H1 (cell line): ENCODE measurements at regions not wholly inside any gene's neighbourhood (a gene's known extent, or its start where the extent isn't known, plus 50 kb on each side); places are given as distances from the start of the nearest gene placed in this dataset.

Experiments
- CTCF ChIA-PET: fragments of 300-600 bp; sonication (Branson Sonifier 250); formaldehyde crosslinking; loops from one replicate; lab custom pipeline; 2021; ENCODE audit not compliant: partially characterized antibody; lab: Charles Lee
- POLR2A ChIA-PET: fragments of 300-600 bp; sonication (Branson Sonifier 250); formaldehyde crosslinking; loops from one replicate; lab custom pipeline; 2021; ENCODE audit warnings: inconsistent platforms; ENCODE audit not compliant: partially characterized antibody; lab: Charles Lee
- DNase-seq, 2 experiments: peaks; one replicate each; pipeline versions ENCODE4 v3.0.0 to v3.0.0-alpha.2; 2010 to 2022; ENCODE audit warnings: low spot score in 2 of 2, low read depth in 1 of 2, mixed read lengths in 1 of 2
- FAIRE-seq: peaks from 2 replicates; lab custom pipeline; 2011; peaks lifted over from hg19 to GRCh38; lab: Jason Lieb, UNC
- H2AFZ ChIP-seq: 2 replicates; pipeline ENCODE4 v1.8.1; 2012; ENCODE audit warnings: low read length, inconsistent platforms
- H2AK5ac ChIP-seq: 2 replicates; pipeline ENCODE4 v1.6.1; 2013; ENCODE audit warnings: low read depth, low read length
- H2BK120ac ChIP-seq: replicated peaks from 2 replicates; pipeline ENCODE3; 2013; ENCODE audit warnings: low read depth, low read length, inconsistent platforms
- H2BK12ac ChIP-seq: 2 replicates; pipeline ENCODE4 v1.6.1; 2013; ENCODE audit warnings: low read depth, low read length
- H2BK15ac ChIP-seq: 2 replicates; pipeline ENCODE4 v1.6.1; 2013; ENCODE audit warnings: low read length
- H2BK20ac ChIP-seq: 2 replicates; pipeline ENCODE4 v1.6.1; 2013; ENCODE audit warnings: low read length
- H2BK5ac ChIP-seq: 2 replicates; pipeline ENCODE4 v1.6.1; 2013; ENCODE audit warnings: low read depth, low read length
- H3K14ac ChIP-seq: 2 replicates; pipeline ENCODE4 v1.6.1; 2013; ENCODE audit warnings: inconsistent platforms; ENCODE audit not compliant: insufficient read length
- H3K18ac ChIP-seq: 2 replicates; pipeline ENCODE4 v1.6.1; 2013; ENCODE audit warnings: low read length; ENCODE audit errors: extremely low read depth
- H3K23ac ChIP-seq: 2 replicates; pipeline ENCODE4 v1.6.1; 2013; ENCODE audit warnings: inconsistent platforms; ENCODE audit not compliant: insufficient read length
- H3K23me2 ChIP-seq: 2 replicates; pipeline ENCODE4 v1.6.1; 2013; ENCODE audit warnings: low read depth, low read length
- H3K27ac ChIP-seq: 2 replicates; pipeline ENCODE4 v1.6.1; 2011; ENCODE audit warnings: low read depth, low read length, inconsistent platforms
- H3K27me3 ChIP-seq, 4 experiments: replicated peaks in 1 of 4; 1 replicate in 1 of 4; 2 replicates in 3 of 4; pipeline versions ENCODE4 v1.6.1 to v1.8.1; 2011 to 2013; ENCODE audit warnings: low read length in 3 of 4, mild to moderate bottlenecking in 3 of 4, inconsistent platforms in 2 of 4, mixed read lengths in 2 of 4, moderate library complexity in 1 of 4; ENCODE audit not compliant: control insufficient read depth in 3 of 4, insufficient read depth in 3 of 4; ENCODE audit errors: extremely low read depth in 1 of 4
- H3K36me3 ChIP-seq, 4 experiments: 2 replicates each; pipeline versions ENCODE4 v1.6.1 to v1.8.1; 2011 to 2013; ENCODE audit warnings: mild to moderate bottlenecking in 4 of 4, low read length in 3 of 4, moderate library complexity in 2 of 4, control low read depth in 1 of 4, inconsistent platforms in 1 of 4; ENCODE audit not compliant: insufficient read depth in 4 of 4, control insufficient read depth in 2 of 4
- H3K4ac ChIP-seq: replicated peaks from 2 replicates; pipeline ENCODE3; 2013; ENCODE audit warnings: low read length, low read depth, mixed read lengths, inconsistent platforms; ENCODE audit not compliant: insufficient read length
- H3K4me1 ChIP-seq, 4 experiments: replicated peaks in 1 of 4; 1 replicate in 1 of 4; 2 replicates in 3 of 4; pipeline versions ENCODE4 v1.6.1 to v1.8.1; 2011 to 2013; ENCODE audit warnings: low read length in 3 of 4, inconsistent platforms in 2 of 4, mixed read lengths in 1 of 4; ENCODE audit not compliant: insufficient read depth in 4 of 4, control insufficient read depth in 3 of 4
- H3K4me2 ChIP-seq, 2 experiments: 2 replicates each; pipeline versions ENCODE4 v1.6.1 to v1.8.1; 2011 to 2013; ENCODE audit warnings: low read depth in 2 of 2, low read length in 2 of 2, control low read depth in 1 of 2, inconsistent platforms in 1 of 2, mild to moderate bottlenecking in 1 of 2; ENCODE audit not compliant: insufficient read depth in 1 of 2
- H3K4me3 ChIP-seq, 4 experiments: fragments of 200-600, 300-600 bp in 1 of 4; sonication (generic), shearing (Covaris generic), sonication (Bioruptor Twin) in 1 of 4; 2 replicates each; pipeline versions ENCODE4 v1.5.1 to v1.8.1; 2011 to 2016; ENCODE audit warnings: low read length in 4 of 4, low read depth in 3 of 4, control low read depth in 2 of 4, inconsistent platforms in 2 of 4, mild to moderate bottlenecking in 2 of 4, mixed read lengths in 1 of 4, moderate library complexity in 1 of 4; ENCODE audit not compliant: insufficient read depth in 2 of 4; ENCODE audit errors: extremely low read depth in 1 of 4
- H3K56ac ChIP-seq: replicated peaks from 2 replicates; pipeline ENCODE3; 2013; ENCODE audit warnings: low read depth, mild to moderate bottlenecking, mixed read lengths, low read length, inconsistent platforms; ENCODE audit not compliant: insufficient read length
- H3K79me1 ChIP-seq: 2 replicates; pipeline ENCODE4 v1.6.1; 2013; ENCODE audit warnings: low read depth, low read length, control low read depth
- H3K79me2 ChIP-seq, 2 experiments: 2 replicates each; pipeline versions ENCODE4 v1.6.1 to v1.8.1; 2012 to 2013; ENCODE audit warnings: low read length in 2 of 2, mild to moderate bottlenecking in 2 of 2, inconsistent platforms in 1 of 2; ENCODE audit not compliant: insufficient read depth in 2 of 2, control insufficient read depth in 1 of 2
- H3K9ac ChIP-seq, 4 experiments: replicated peaks in 1 of 4; 1 replicate in 1 of 4; 2 replicates in 3 of 4; pipeline versions ENCODE4 v1.6.1 to v1.8.1; 2011 to 2013; ENCODE audit warnings: low read depth in 3 of 4, low read length in 3 of 4, control low read depth in 2 of 4, mild to moderate bottlenecking in 2 of 4, moderate library complexity in 2 of 4, inconsistent platforms in 1 of 4; ENCODE audit errors: extremely low read depth in 1 of 4
- H3K9me3 ChIP-seq, 2 experiments: 2 replicates each; pipeline versions ENCODE4 v1.6.1 to v1.8.1; 2012 to 2013; ENCODE audit warnings: mild to moderate bottlenecking in 2 of 2, moderate library complexity in 2 of 2, control low read depth in 1 of 2, inconsistent platforms in 1 of 2, low read depth in 1 of 2, low read length in 1 of 2, mixed read lengths in 1 of 2; ENCODE audit not compliant: insufficient read depth in 2 of 2
- H4K20me1 ChIP-seq, 2 experiments: replicated peaks in 1 of 2; 2 replicates each; pipeline versions ENCODE3 to v1.8.1; 2011 to 2013; ENCODE audit warnings: inconsistent platforms in 2 of 2, low read length in 2 of 2, mild to moderate bottlenecking in 1 of 2; ENCODE audit not compliant: insufficient read depth in 2 of 2, control insufficient read depth in 1 of 2
- H4K5ac ChIP-seq: 2 replicates; pipeline ENCODE4 v1.6.1; 2013; ENCODE audit warnings: low read length, low read depth, mixed read lengths, inconsistent platforms; ENCODE audit not compliant: insufficient read length
- H4K8ac ChIP-seq: 2 replicates; pipeline ENCODE4 v1.8.0; 2013; ENCODE audit warnings: mild to moderate bottlenecking, moderate library complexity, low read length, inconsistent platforms; ENCODE audit not compliant: insufficient read depth; ENCODE audit errors: extremely low read depth
- H4K91ac ChIP-seq: replicated peaks from 2 replicates; pipeline ENCODE3; 2013; ENCODE audit warnings: low read length, mixed read lengths, inconsistent platforms; ENCODE audit not compliant: insufficient read length
- CEBPB ChIP-seq: IDR thresholded peaks from 2 replicates; pipeline ENCODE4 v1.6.1; 2012; ENCODE audit warnings: low read depth, low read length
- CHD1 ChIP-seq: IDR thresholded peaks from 2 replicates; pipeline ENCODE4 v1.6.1; 2012; ENCODE audit warnings: low read depth, low read length, improper control_type of control experiment
- CHD2 ChIP-seq: IDR thresholded peaks from 2 replicates; pipeline ENCODE4 v1.6.1; 2012; ENCODE audit warnings: low read length, improper control_type of control experiment
- EGR1 ChIP-seq: IDR thresholded peaks from 2 replicates; pipeline ENCODE4 v1.6.1; 2011; ENCODE audit warnings: low read depth, low read length, borderline replicate concordance
- EZH2 ChIP-seq: fragments of 200-600 bp; sonication (generic); IDR thresholded peaks from 2 replicates; pipeline ENCODE4 v1.7.1; 2012; ENCODE audit warnings: low read depth, mild to moderate bottlenecking, moderate library complexity, low read length, inconsistent platforms; ENCODE audit not compliant: severe bottlenecking
- GTF2F1 ChIP-seq: IDR thresholded peaks from 2 replicates; pipeline ENCODE4 v1.6.1; 2012; ENCODE audit warnings: low read depth, low read length, improper control_type of control experiment, borderline replicate concordance
- JUN ChIP-seq: IDR thresholded peaks from 2 replicates; pipeline ENCODE4 v1.6.1; 2011; ENCODE audit warnings: low read depth, mild to moderate bottlenecking, improper control_type of control experiment, low read length
- MAFK ChIP-seq: IDR thresholded peaks from 2 replicates; pipeline ENCODE4 v1.6.1; 2012; ENCODE audit warnings: low read depth, mild to moderate bottlenecking, improper control_type of control experiment, low read length
- RFX5 ChIP-seq: IDR thresholded peaks from 2 replicates; pipeline ENCODE4 v1.6.1; 2011; ENCODE audit warnings: low read depth, low read length, improper control_type of control experiment, borderline replicate concordance
- RXRA ChIP-seq: IDR thresholded peaks from 2 replicates; pipeline ENCODE4 v1.6.1; 2011; ENCODE audit warnings: low read depth, mild to moderate bottlenecking, low read length, moderate library complexity; ENCODE audit not compliant: insufficient read depth
- SIX5 ChIP-seq: IDR thresholded peaks from 2 replicates; pipeline ENCODE4 v1.6.1; 2011; ENCODE audit warnings: mild to moderate bottlenecking, low read depth, low read length
- TBP ChIP-seq: IDR thresholded peaks from 2 replicates; pipeline ENCODE4 v1.6.1; 2011; ENCODE audit warnings: low read depth, low read length, improper control_type of control experiment
- TCF12 ChIP-seq: IDR thresholded peaks from 2 replicates; pipeline ENCODE4 v1.6.1; 2011; ENCODE audit warnings: low read depth, mild to moderate bottlenecking, low read length
- USF2 ChIP-seq: IDR thresholded peaks from 2 replicates; pipeline ENCODE4 v1.6.1; 2011; ENCODE audit warnings: low read length, improper control_type of control experiment
- ZNF274 ChIP-seq: IDR thresholded peaks from 2 replicates; pipeline ENCODE4 v1.7.0; 2012; ENCODE audit warnings: low read length, borderline replicate concordance; ENCODE audit errors: extremely low read depth
- WGBS, 2 experiments: shearing (Covaris generic) in 1 of 2; methylation state at CpG; one replicate each; pipeline versions ENCODE4 v1.1.6 to v1.1.7; 2013 to 2015; ENCODE audit warnings: low lambda C conversion rate in 2 of 2, mixed read lengths in 2 of 2, inconsistent platforms in 1 of 2, low coverage in 1 of 2, missing lambda C conversion rate in 1 of 2; ENCODE audit not compliant: insufficient replicate concordance in 2 of 2, insufficient coverage in 1 of 2, insufficient read length in 1 of 2; ENCODE audit errors: extremely low coverage in 1 of 2, missing lambda C conversion rate in 1 of 2; 5-methylcytosine and 5-hydroxymethylcytosine counted together

GRCh38 chr16:48897698-48898205 is 287.8 kb upstream of the N4BP1 start:
- Histone ChIP-seq H3K56ac (no peak overlapping the region), H3K79me1 (no peaks in the 10 kb centered on the region), H3K23ac (no peak overlapping the region), H2BK20ac (no peak overlapping the region), H3K4me2 (no peak overlapping the region), H3K27ac (no peak overlapping the region), H4K20me1 (peaks cover 0 to 1% of the 10 kb centered on the region in 2 experiments), H2BK12ac (no peak overlapping the region), H3K27me3 (no peaks in the 10 kb centered on the region; a peak in 1 of 7 replicates), H2BK15ac (no peak overlapping the region), H2AK5ac (no peak overlapping the region), H3K18ac (no peak overlapping the region), H3K9ac (no peak overlapping the region), H2BK120ac (no peak overlapping the region), H4K91ac (no peak overlapping the region), H3K4ac (no peak overlapping the region), H2BK5ac (no peak overlapping the region), H4K8ac (no peak overlapping the region), H3K23me2 (no peaks in the 10 kb centered on the region), H3K4me1 (peaks cover 0 to 3% (median 0%) of the 10 kb centered on the region in 4 experiments; a peak in 1 of 7 replicates), H3K14ac (no peak overlapping the region), H3K79me2 (no peaks in the 10 kb centered on the region), H3K4me3 (no peak overlapping the region), H3K9me3 (no peaks in the 10 kb centered on the region), H4K5ac (no peak overlapping the region), H3K36me3 (no peaks in the 10 kb centered on the region), H2AFZ (no peak overlapping the region)
- CTCF ChIA-PET, result no interaction called here
- WGBS, 2 experiments, result 88% methylated on average over 8 of the region's 8 CpGs; no CpG with 5 or more reads in 1 of the 2 experiments
- no peak for DNase-seq
- FAIRE-seq, result no peak
- POLR2A ChIA-PET, result no interaction called here
- TF ChIP-seq GTF2F1, result no peak
- TF ChIP-seq CHD1, result no peak
- TF ChIP-seq TBP, result no peak
- no peak for TF ChIP-seq MAFK
- no peak for TF ChIP-seq JUN
- no peak for TF ChIP-seq USF2
- no peak for TF ChIP-seq TCF12
- TF ChIP-seq CHD2, result no peak
- TF ChIP-seq RXRA, result no peak
- TF ChIP-seq ZNF274, result no peak
- TF ChIP-seq CEBPB, result no peak
- TF ChIP-seq EGR1, result no peak
- TF ChIP-seq RFX5, result no peak
- TF ChIP-seq EZH2, result no peak
- TF ChIP-seq SIX5, result no peak
